Keratinocyte (primary cell): ENCODE measurements at regions not wholly inside any gene's neighbourhood (a gene's known extent, or its start where the extent isn't known, plus 50 kb on each side); places are given as distances from the start of the nearest gene placed in this dataset.

Experiments used
- DNase-seq: peaks from one replicate; pipeline ENCODE4 v3.0.0-alpha.2; 2011; ENCODE audit warnings: low read depth, missing footprints, low spot score
- FAIRE-seq: peaks from 2 replicates; lab custom pipeline; 2011; peaks lifted over from hg19 to GRCh38; lab: Jason Lieb, UNC
- H2AFZ ChIP-seq: 2 replicates; pipeline ENCODE4 v1.6.0; 2012; ENCODE audit warnings: low read length, control low read depth, inconsistent platforms; ENCODE audit not compliant: control insufficient read depth
- H3K27ac ChIP-seq: 2 replicates; pipeline ENCODE4 v1.5.1; 2011; ENCODE audit warnings: low read length; ENCODE audit not compliant: control insufficient read depth, insufficient read depth
- H3K27me3 ChIP-seq: 3 replicates; pipeline ENCODE4 v1.6.0; 2011; ENCODE audit warnings: low read length; ENCODE audit not compliant: control insufficient read depth, insufficient read depth; ENCODE audit errors: extremely low read depth
- H3K36me3 ChIP-seq, 2 experiments: 2 replicates in 1 of 2; 3 replicates in 1 of 2; pipeline ENCODE4 v1.5.1; 2011; ENCODE audit warnings: low read length in 2 of 2, mild to moderate bottlenecking in 1 of 2; ENCODE audit not compliant: control insufficient read depth in 2 of 2, insufficient read depth in 2 of 2; ENCODE audit errors: extremely low read depth in 1 of 2
- H3K4me1 ChIP-seq: 3 replicates; pipeline ENCODE4 v1.5.1; 2011; ENCODE audit warnings: low read length; ENCODE audit not compliant: control insufficient read depth, insufficient read depth; ENCODE audit errors: extremely low read depth
- H3K4me2 ChIP-seq: 3 replicates; pipeline ENCODE4 v1.6.0; 2011; ENCODE audit warnings: low read depth, low read length; ENCODE audit not compliant: control insufficient read depth, insufficient read depth; ENCODE audit errors: extremely low read depth
- H3K4me3 ChIP-seq, 3 experiments: fragments of 200-600 bp in 1 of 3; sonication (generic) in 1 of 3; 2 replicates in 2 of 3; 3 replicates in 1 of 3; pipeline ENCODE4 v1.5.1; 2011 to 2016; ENCODE audit warnings: low read length in 3 of 3, mild to moderate bottlenecking in 3 of 3, control low read depth in 2 of 3, inconsistent platforms in 1 of 3, low read depth in 1 of 3, mixed read lengths in 1 of 3, mixed run types in 1 of 3, moderate library complexity in 1 of 3; ENCODE audit not compliant: control insufficient read depth in 2 of 3, insufficient read depth in 2 of 3; ENCODE audit errors: extremely low read depth in 1 of 3
- H3K79me2 ChIP-seq: 2 replicates; pipeline ENCODE4 v1.6.0; 2012; ENCODE audit warnings: low read length; ENCODE audit not compliant: control insufficient read depth, insufficient read depth
- H3K9ac ChIP-seq: 3 replicates; pipeline ENCODE4 v1.6.0; 2011; ENCODE audit warnings: low read length; ENCODE audit not compliant: control insufficient read depth, insufficient read depth; ENCODE audit errors: extremely low read depth
- H3K9me1 ChIP-seq: 3 replicates; pipeline ENCODE4 v1.6.0; 2011; ENCODE audit warnings: low read length; ENCODE audit not compliant: control insufficient read depth, insufficient read depth; ENCODE audit errors: extremely low read depth
- H3K9me3 ChIP-seq: 2 replicates; pipeline ENCODE4 v1.5.1; 2012; ENCODE audit warnings: low read depth, low read length; ENCODE audit not compliant: control insufficient read depth
- H4K20me1 ChIP-seq: 3 replicates; pipeline ENCODE4 v1.6.0; 2011; ENCODE audit warnings: low read length; ENCODE audit not compliant: control insufficient read depth, insufficient read depth; ENCODE audit errors: extremely low read depth
- CTCF ChIP-seq, 3 experiments: IDR thresholded peaks in 1 of 3; conservative IDR thresholded peaks in 1 of 3; optimal IDR thresholded peaks in 1 of 3; 2 replicates in 2 of 3; 3 replicates in 1 of 3; pipeline versions ENCODE3 to v1.5.1; 2011; ENCODE audit warnings: low read length in 3 of 3, mild to moderate bottlenecking in 3 of 3, moderate library complexity in 2 of 3, control low read depth in 1 of 3, inconsistent platforms in 1 of 3; ENCODE audit not compliant: insufficient read depth in 2 of 3; ENCODE audit errors: extremely low read depth in 1 of 3
- EZH2 ChIP-seq: IDR thresholded peaks from one replicate; pipeline ENCODE4 v1.6.1; 2012; ENCODE audit warnings: inconsistent platforms, mild to moderate bottlenecking, low read length, moderate library complexity
- dilution Hi-C: fragments of 300-500 bp; cut with MboI; formaldehyde crosslinking; loops from one replicate; pipeline ENCODE4 v1.7.0; 2020; ENCODE audit warnings: low sequenced_read_pairs; ENCODE audit not compliant: extremely low pct_ligation_motif_present

DNA sequence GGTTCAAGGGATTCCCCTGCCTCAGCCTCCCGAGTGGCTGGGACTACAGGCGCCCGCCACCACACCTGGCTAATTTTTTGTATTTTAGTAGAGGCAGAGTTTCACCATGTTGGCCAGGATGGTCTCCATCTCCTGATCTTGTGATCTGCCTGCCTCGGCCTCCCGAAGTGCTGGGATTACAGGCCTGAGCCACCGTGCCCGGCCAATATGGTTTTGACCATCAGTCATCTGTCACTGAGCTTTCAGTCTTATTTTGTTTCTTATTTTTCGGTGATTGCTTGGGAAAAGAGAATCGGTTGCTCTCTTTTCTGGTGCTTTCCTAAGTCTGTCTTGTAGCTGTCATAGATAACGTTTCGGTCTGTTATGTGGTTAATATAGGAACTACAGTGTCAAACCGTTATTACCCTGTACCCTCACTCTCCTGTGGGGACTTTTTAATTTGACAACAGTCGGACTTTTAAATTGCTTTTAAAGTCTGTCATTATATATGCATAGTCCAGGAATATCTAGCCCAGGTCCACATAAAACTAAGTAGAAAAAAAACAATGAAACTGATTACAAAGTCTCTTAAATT, 453.4 kb downstream of the KCNJ18 start:
- no peaks in the 10 kb centered on the region for H3K9me1 ChIP-seq
- H3K36me3 ChIP-seq = no peaks in the 10 kb centered on the region
- no peak overlapping the region for H3K4me2 ChIP-seq
- TF ChIP-seq CTCF (optimal IDR thresholded peaks at IDR 0.05 in 1 of 3, IDR thresholded peaks at IDR 0.05 in 1 of 3, conservative IDR thresholded peaks at IDR 0.05 in 1 of 3; ENCODE audit: extremely low read depth in 1 of 3, insufficient read depth in 2 of 3, low read length in 3 of 3) = no peak
- TF ChIP-seq EZH2 = no peak
- dilution Hi-C loops = no loop called here
- no peak overlapping the region for H3K9ac ChIP-seq
- no peak overlapping the region for H3K27ac ChIP-seq
- peaks cover 7% of the 10 kb centered on the region for H3K9me3 ChIP-seq
- DNase-seq (no peak), FAIRE-seq (no peak)
- H3K4me3 ChIP-seq = no peak overlapping the region
- H3K79me2 ChIP-seq = no peaks in the 10 kb centered on the region
- H3K27me3 ChIP-seq = no peaks in the 10 kb centered on the region
- no peaks in the 10 kb centered on the region for H3K4me1 ChIP-seq
- H4K20me1 ChIP-seq = no peaks in the 10 kb centered on the region
- no peak overlapping the region for H2AFZ ChIP-seq

DNA sequence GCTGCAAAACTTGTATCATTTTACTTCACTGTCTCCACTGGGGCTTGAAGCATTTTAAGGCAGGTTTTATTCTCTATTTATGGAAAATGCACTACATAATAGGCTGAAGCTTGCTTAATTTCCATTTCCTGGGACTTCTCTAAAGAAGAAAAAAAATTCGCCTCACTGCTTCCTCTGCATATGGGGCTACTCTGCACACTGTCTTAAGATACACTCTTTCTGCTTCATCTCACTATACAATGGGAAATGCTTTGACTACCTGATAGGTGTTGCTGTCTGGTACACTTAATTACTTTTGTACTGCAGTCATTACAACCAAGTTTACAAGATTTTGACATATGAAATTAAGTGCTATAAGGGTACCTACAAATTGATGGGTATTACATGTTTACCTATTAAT, 466.0 kb downstream of the KCNJ18 start:
- TF ChIP-seq EZH2 = no peak
- no peak for TF ChIP-seq CTCF (optimal IDR thresholded peaks at IDR 0.05 in 1 of 3, IDR thresholded peaks at IDR 0.05 in 1 of 3, conservative IDR thresholded peaks at IDR 0.05 in 1 of 3; ENCODE audit: extremely low read depth in 1 of 3, insufficient read depth in 2 of 3, low read length in 3 of 3)
- Histone ChIP-seq H3K4me2 (no peak overlapping the region), H3K9me1 (no peaks in the 10 kb centered on the region), H4K20me1 (no peaks in the 10 kb centered on the region), H3K4me1 (no peaks in the 10 kb centered on the region), H3K27me3 (no peaks in the 10 kb centered on the region), H3K79me2 (no peaks in the 10 kb centered on the region), H3K9me3 (no peaks in the 10 kb centered on the region), H3K9ac (no peak overlapping the region), H3K27ac (no peak overlapping the region), H3K4me3 (no peak overlapping the region), H3K36me3 (no peaks in the 10 kb centered on the region), H2AFZ (no peak overlapping the region)
- dilution Hi-C loops = no loop called here
- FAIRE-seq (no peak), DNase-seq (no peak)
